Tibial nerve (tissue), 4 donors: ENCODE measurements at regions not wholly inside any gene's neighbourhood (a gene's known extent, or its start where the extent isn't known, plus 50 kb on each side); places are given as distances from the start of the nearest gene placed in this dataset.

Experiments
- DNase-seq, 2 donors: peaks; one replicate each; pipeline ENCODE4 v3.0.0-alpha.2; 2019; ENCODE audit warnings: low spot score in 2 of 2
- H3K27ac ChIP-seq, 4 donors: fragments of 200-600 bp; sonication (generic) in 3 of 4; one replicate each; pipeline ENCODE4 v1.5.1; 2017 to 2019; ENCODE audit warnings: mild to moderate bottlenecking in 1 of 4
- H3K27me3 ChIP-seq, 2 donors: fragments of 200-600 bp; sonication (generic) in 1 of 2; one replicate each; pipeline versions ENCODE4 v1.5.1 to v1.6.0; 2017 to 2019
- H3K36me3 ChIP-seq, 3 donors: fragments of 200-600 bp; sonication (generic); one replicate each; pipeline ENCODE4 v1.5.1; 2018 to 2019
- H3K4me1 ChIP-seq, 4 donors: fragments of 200-600 bp; sonication (generic) in 3 of 4; one replicate each; pipeline ENCODE4 v1.5.1; 2017 to 2019
- H3K4me3 ChIP-seq, 4 donors: fragments of 200-600 bp; sonication (generic) in 3 of 4; one replicate each; pipeline ENCODE4 v1.5.1; 2017 to 2019; ENCODE audit warnings: mild to moderate bottlenecking in 1 of 4, moderate library complexity in 1 of 4
- H3K9me3 ChIP-seq, 4 donors: fragments of 200-600 bp; sonication (generic) in 3 of 4; one replicate each; pipeline ENCODE4 v1.5.1; 2017 to 2019
- EP300 ChIP-seq, 2 donors: sonication (generic); formaldehyde crosslinking; IDR thresholded peaks; one replicate each; pipeline ENCODE4 v1.6.1; 2017; ENCODE audit warnings: antibody characterized with exemption in 2 of 2, mild to moderate bottlenecking in 1 of 2
- POLR2A ChIP-seq, 2 donors: fragments of 450-650 bp; IDR thresholded peaks; one replicate each; pipeline ENCODE4 v1.6.1; 2017; ENCODE audit warnings: antibody characterized with exemption in 2 of 2, mild to moderate bottlenecking in 2 of 2, moderate library complexity in 2 of 2
- WGBS, 2 donors: methylation state at CpG; one replicate each; pipeline ENCODE4 v1.1.5; 2018; 5-methylcytosine and 5-hydroxymethylcytosine counted together
- TF ChIP-seq, protein P1 (sequence below), 5 experiments: fragments of 200-600 bp in 3 of 5; fragments of 450-650 bp in 2 of 5; sonication (generic) in 3 of 5; IDR thresholded peaks; one replicate each; pipeline ENCODE4 v1.5.1; 2016 to 2019; ENCODE audit warnings: antibody characterized with exemption in 5 of 5, mild to moderate bottlenecking in 3 of 5, moderate library complexity in 2 of 5

DNA sequence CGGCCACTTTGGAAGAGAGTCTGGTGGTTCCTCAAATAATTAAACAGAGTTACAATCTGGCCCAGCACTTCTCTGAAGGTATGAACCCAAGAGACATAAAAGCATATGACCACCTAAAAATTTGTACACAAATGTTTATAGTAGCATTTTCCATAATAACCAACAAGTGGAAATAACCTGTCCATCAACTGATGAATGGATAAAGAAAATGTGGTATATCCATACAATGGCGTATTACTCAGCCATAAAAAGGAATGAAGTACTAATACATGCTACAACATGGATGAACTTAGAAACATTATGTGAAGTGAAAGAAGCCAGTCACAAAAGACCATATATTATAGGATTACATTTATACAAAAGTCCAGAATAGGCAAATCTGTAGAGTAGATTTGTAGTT lies 76.0 kb upstream of the RGPD5 start:
- H3K4me1 ChIP-seq, result no peaks in the 10 kb centered on the region
- TF ChIP-seq EP300 (IDR thresholded peaks at IDR 0.05) (no peak), POLR2A (IDR thresholded peaks at IDR 0.05) (no peak)
- TF ChIP-seq, protein P1, sequence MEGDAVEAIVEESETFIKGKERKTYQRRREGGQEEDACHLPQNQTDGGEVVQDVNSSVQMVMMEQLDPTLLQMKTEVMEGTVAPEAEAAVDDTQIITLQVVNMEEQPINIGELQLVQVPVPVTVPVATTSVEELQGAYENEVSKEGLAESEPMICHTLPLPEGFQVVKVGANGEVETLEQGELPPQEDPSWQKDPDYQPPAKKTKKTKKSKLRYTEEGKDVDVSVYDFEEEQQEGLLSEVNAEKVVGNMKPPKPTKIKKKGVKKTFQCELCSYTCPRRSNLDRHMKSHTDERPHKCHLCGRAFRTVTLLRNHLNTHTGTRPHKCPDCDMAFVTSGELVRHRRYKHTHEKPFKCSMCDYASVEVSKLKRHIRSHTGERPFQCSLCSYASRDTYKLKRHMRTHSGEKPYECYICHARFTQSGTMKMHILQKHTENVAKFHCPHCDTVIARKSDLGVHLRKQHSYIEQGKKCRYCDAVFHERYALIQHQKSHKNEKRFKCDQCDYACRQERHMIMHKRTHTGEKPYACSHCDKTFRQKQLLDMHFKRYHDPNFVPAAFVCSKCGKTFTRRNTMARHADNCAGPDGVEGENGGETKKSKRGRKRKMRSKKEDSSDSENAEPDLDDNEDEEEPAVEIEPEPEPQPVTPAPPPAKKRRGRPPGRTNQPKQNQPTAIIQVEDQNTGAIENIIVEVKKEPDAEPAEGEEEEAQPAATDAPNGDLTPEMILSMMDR (IDR thresholded peaks at IDR 0.05), result no peak
- no peaks in the 10 kb centered on the region for H3K36me3 ChIP-seq
- WGBS, 2 donors, result 96 to 99% methylated on average over 2 of the region's 2 CpGs
- H3K27me3 ChIP-seq, result no peaks in the 10 kb centered on the region
- no peak overlapping the region for H3K27ac ChIP-seq
- DNase-seq, result no peak
- H3K9me3 ChIP-seq, result no peaks in the 10 kb centered on the region
- H3K4me3 ChIP-seq, result no peak overlapping the region

DNA sequence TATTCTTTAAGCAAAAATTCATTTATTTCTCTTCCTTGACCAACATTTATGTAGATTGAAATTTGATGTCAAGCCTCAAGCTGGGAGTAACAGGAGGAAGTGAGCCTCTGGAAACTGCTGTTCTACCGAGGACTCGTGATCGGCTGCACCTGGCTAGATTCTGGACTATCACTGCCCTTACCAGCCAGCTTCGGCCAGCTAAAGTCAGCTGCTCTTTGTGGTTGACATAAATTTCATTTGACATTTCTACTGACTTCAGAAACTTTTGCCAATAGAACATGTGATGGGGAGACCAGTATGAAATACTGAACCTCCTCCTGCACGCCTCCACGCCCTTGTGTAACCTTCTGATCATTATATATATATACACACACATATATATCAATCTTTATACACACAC lies 74.2 kb upstream of the RGPD5 start:
- 77 to 81% methylated on average over 6 of the region's 6 CpGs for WGBS, 2 donors
- Histone ChIP-seq H3K27me3 (no peaks in the 10 kb centered on the region), H3K27ac (no peak overlapping the region), H3K36me3 (no peaks in the 10 kb centered on the region), H3K4me1 (no peaks in the 10 kb centered on the region), H3K4me3 (no peak overlapping the region), H3K9me3 (peaks cover 0 to 6% (median 0%) of the 10 kb centered on the region in 4 donors)
- DNase-seq, result no peak
- no peak for TF ChIP-seq EP300 (IDR thresholded peaks at IDR 0.05)
- no peak for TF ChIP-seq POLR2A (IDR thresholded peaks at IDR 0.05)
- TF ChIP-seq, protein P1 (IDR thresholded peaks at IDR 0.05), result no peak

DNA sequence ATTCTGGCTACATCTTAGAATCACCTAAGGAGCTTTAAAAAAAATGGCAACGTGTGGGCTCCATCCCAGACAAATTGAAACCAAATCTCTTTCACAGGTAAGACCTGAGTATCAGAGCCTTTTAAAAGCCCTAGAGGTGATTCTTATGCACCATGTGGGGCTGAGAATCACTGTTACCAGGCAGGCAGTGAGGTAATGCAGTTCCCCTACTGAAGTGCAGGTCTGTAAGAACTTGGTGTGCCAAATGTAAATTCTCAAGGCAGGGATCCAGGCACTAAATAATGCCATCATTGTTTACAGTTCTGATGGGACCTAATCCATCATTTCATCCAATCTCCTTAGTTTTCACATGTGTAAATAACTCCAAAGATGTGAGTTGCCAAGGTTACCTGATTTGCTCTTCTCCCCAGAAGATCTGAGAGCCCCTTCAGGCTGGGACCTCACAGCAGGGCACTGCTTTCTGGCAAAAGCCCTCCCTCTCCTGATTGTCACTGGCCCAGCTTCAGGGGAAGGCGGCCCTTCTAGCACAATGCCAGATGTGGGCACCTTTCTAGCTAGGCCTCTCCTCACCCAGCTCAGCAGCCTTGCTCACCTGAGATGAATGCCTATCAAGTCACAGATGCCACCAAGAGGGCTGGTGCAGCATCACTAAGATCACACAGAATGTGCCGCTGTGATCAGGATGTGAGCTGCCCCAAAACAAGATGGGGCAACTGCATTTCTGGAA lies 73.6 kb upstream of the RGPD5 start:
- no peak overlapping the region for H3K27ac ChIP-seq
- DNase-seq, result no peak
- peaks cover 0 to 6% (median 0%) of the 10 kb centered on the region in 4 donors for H3K9me3 ChIP-seq
- H3K36me3 ChIP-seq, result no peaks in the 10 kb centered on the region
- H3K4me1 ChIP-seq, result no peaks in the 10 kb centered on the region
- TF ChIP-seq POLR2A (IDR thresholded peaks at IDR 0.05) (no peak), EP300 (IDR thresholded peaks at IDR 0.05) (no peak)
- TF ChIP-seq, protein P1 (IDR thresholded peaks at IDR 0.05), result no peak
- H3K27me3 ChIP-seq, result no peaks in the 10 kb centered on the region
- H3K4me3 ChIP-seq, result no peak overlapping the region
- 80 to 83% methylated on average over 3 of the region's 3 CpGs for WGBS, 2 donors

DNA sequence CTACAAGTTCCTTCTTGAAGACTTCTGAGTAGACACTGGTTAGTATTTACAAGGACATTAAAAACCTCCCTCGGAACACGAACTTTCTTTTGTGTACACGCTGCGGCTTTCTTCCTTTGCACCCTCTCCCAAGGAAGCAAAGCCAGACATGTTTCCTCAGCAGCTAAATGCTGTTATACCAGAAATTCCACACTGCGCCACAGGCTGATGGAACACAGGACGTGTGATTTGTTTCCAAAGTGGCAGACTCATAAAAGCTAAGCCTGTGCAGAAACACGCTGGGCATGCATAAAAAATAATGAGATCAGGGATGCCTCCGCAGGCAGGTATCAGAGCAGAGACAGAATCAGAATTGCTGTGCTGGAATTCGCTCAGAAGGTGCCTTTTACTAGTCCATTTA lies 73.0 kb upstream of the RGPD5 start:
- TF ChIP-seq POLR2A (IDR thresholded peaks at IDR 0.05) (no peak), EP300 (IDR thresholded peaks at IDR 0.05) (no peak)
- TF ChIP-seq, protein P1 (IDR thresholded peaks at IDR 0.05), result no peak
- Histone ChIP-seq H3K27ac (no peak overlapping the region), H3K9me3 (peaks cover 0 to 6% (median 0%) of the 10 kb centered on the region in 4 donors), H3K27me3 (no peaks in the 10 kb centered on the region), H3K4me1 (no peaks in the 10 kb centered on the region), H3K36me3 (no peaks in the 10 kb centered on the region), H3K4me3 (no peak overlapping the region)
- no peak for DNase-seq
- 83 to 87% methylated on average over 9 of the region's 9 CpGs for WGBS, 2 donors

DNA sequence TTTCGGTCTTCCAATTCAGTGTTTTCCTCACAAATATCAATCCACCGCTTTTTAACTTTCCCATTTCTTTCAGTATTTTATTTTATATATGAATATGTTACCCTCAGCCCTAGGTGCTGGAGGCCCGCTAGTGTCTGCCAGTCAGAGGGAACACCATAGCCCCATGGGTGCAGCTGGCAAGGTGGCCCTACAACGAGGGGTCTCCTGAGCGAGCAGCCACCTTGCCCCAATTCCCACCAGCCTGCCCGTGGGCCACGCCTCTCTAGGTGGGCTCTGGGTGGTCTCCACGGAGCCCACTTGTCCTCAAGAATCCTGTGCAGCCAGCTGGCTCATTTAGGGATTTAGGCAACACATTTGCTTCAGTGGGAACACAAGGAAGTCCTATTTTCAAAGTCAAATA lies 72.5 kb upstream of the RGPD5 start:
- Histone ChIP-seq H3K4me1 (no peaks in the 10 kb centered on the region), H3K27ac (no peak overlapping the region), H3K4me3 (no peak overlapping the region), H3K36me3 (no peaks in the 10 kb centered on the region), H3K9me3 (peaks cover 0 to 6% (median 0%) of the 10 kb centered on the region in 4 donors), H3K27me3 (no peaks in the 10 kb centered on the region)
- TF ChIP-seq, protein P1 (IDR thresholded peaks at IDR 0.05), result no peak
- no peak for TF ChIP-seq POLR2A (IDR thresholded peaks at IDR 0.05)
- no peak for TF ChIP-seq EP300 (IDR thresholded peaks at IDR 0.05)
- DNase-seq, result no peak
- 74 to 89% methylated on average over 8 of the region's 8 CpGs for WGBS, 2 donors
